Thyroid gland (tissue), 4 donors: ENCODE measurements at regions not wholly inside any gene's neighbourhood (a gene's known extent, or its start where the extent isn't known, plus 50 kb on each side); places are given as distances from the start of the nearest gene placed in this dataset.

Experiments used
- DNase-seq, 2 donors: peaks; one replicate each; pipeline ENCODE4 v3.0.0-alpha.2; 2019
- H3K27ac ChIP-seq, 3 donors: fragments of 200-600 bp; sonication (generic); 1 replicate in 2 of 3; 2 replicates in 1 of 3; pipeline ENCODE4 v1.5.1; 2016 to 2019; ENCODE audit warnings: mild to moderate bottlenecking in 1 of 3, moderate library complexity in 1 of 3
- H3K27me3 ChIP-seq: fragments of 200-600 bp; sonication (generic); one replicate; pipeline ENCODE4 v1.5.1; 2019
- H3K36me3 ChIP-seq, 2 donors: fragments of 200-600 bp; sonication (generic); one replicate each; pipeline ENCODE4 v1.5.1; 2016 to 2019
- H3K4me1 ChIP-seq, 2 donors: fragments of 200-600 bp; sonication (generic); one replicate each; pipeline ENCODE4 v1.5.1; 2017 to 2019
- H3K4me3 ChIP-seq, 3 donors: fragments of 200-600 bp; sonication (generic); replicated peaks in 1 of 3; 1 replicate in 2 of 3; 2 replicates in 1 of 3; pipeline ENCODE4 v1.5.1; 2016; ENCODE audit warnings: mild to moderate bottlenecking in 1 of 3
- H3K9me3 ChIP-seq: fragments of 200-600 bp; sonication (generic); one replicate; pipeline ENCODE4 v1.5.1; 2017
- POLR2A ChIP-seq, 2 donors: fragments of 450-650 bp; IDR thresholded peaks; one replicate each; pipeline ENCODE4 v1.6.1; 2017; ENCODE audit warnings: antibody characterized with exemption in 2 of 2, mild to moderate bottlenecking in 2 of 2, moderate library complexity in 1 of 2
- WGBS, 2 donors: methylation state at CpG; one replicate each; pipeline ENCODE4 v1.1.5; 2017; 5-methylcytosine and 5-hydroxymethylcytosine counted together
- intact Hi-C: fragments of 100-400 bp; cut with DNase I; formaldehyde crosslinking; loops from one replicate; pipeline ENCODE4 v1.15.1; 2023
- TF ChIP-seq, protein P1 (sequence below), 6 experiments: fragments of 200-600 bp in 3 of 6; fragments of 450-650 bp in 3 of 6; sonication (generic) in 3 of 6; IDR thresholded peaks; one replicate each; pipeline ENCODE4 v1.5.1; 2016 to 2019; ENCODE audit warnings: antibody characterized with exemption in 6 of 6, mild to moderate bottlenecking in 2 of 6, inconsistent platforms in 1 of 6, moderate library complexity in 1 of 6

DNA sequence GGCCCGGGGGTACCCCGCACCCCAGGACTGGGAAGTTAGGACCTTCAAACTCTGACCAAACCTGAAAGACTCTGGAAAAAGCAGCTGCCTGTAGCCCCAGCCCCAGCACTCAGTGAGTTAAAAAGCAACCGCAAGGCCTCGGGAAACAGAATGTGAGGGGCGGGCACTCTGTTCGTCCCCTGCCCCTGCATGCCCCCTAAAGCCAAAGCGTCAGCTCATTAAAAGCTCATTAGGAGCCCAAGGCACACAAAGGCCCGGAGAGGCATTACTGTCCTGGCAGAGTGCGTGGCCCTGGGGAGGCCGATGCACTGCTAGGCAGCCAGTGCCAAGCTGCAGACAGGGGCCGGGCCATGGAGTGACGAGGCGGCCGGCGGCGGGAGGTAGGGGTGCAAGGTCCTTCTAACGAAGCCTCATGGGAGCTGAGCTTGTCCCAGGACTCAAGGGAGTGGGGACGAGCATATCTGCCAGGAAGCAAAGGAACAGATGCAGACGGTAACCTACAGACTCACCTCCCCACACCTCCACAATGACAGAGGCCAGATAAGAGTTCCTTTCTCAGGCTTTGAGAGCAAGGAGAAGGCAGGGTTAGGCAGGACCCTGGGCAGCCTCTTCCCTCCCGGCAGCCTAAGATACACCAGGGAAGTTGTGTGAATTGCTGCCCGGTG is 116.8 kb downstream of the ENGASE start:
- Histone ChIP-seq H3K27ac (no peak overlapping the region), H3K27me3 (no peaks in the 10 kb centered on the region), H3K9me3 (no peaks in the 10 kb centered on the region), H3K4me3 (no peak overlapping the region), H3K4me1 (no peaks in the 10 kb centered on the region), H3K36me3 (no peaks in the 10 kb centered on the region)
- TF ChIP-seq, protein P1, sequence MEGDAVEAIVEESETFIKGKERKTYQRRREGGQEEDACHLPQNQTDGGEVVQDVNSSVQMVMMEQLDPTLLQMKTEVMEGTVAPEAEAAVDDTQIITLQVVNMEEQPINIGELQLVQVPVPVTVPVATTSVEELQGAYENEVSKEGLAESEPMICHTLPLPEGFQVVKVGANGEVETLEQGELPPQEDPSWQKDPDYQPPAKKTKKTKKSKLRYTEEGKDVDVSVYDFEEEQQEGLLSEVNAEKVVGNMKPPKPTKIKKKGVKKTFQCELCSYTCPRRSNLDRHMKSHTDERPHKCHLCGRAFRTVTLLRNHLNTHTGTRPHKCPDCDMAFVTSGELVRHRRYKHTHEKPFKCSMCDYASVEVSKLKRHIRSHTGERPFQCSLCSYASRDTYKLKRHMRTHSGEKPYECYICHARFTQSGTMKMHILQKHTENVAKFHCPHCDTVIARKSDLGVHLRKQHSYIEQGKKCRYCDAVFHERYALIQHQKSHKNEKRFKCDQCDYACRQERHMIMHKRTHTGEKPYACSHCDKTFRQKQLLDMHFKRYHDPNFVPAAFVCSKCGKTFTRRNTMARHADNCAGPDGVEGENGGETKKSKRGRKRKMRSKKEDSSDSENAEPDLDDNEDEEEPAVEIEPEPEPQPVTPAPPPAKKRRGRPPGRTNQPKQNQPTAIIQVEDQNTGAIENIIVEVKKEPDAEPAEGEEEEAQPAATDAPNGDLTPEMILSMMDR (IDR thresholded peaks at IDR 0.05) = no peak
- no peak for TF ChIP-seq POLR2A (IDR thresholded peaks at IDR 0.05)
- DNase-seq = no peak
- 34 to 39% methylated on average over 18 of the region's 21 CpGs for WGBS, 2 donors
- intact Hi-C loops = no loop called here

- no peak for TF ChIP-seq POLR2A (IDR thresholded peaks at IDR 0.05)
- TF ChIP-seq, protein P1 (IDR thresholded peaks at IDR 0.05) = no peak
- H3K27ac ChIP-seq = no peak overlapping the region
- H3K9me3 ChIP-seq = no peaks in the 10 kb centered on the region
- no peaks in the 10 kb centered on the region for H3K4me1 ChIP-seq
- intact Hi-C loops = loop anchor here (2.0 to 10.0 kb wide), 2 partner anchors 95 to 203 kb away; no protein-coding TSS in a partner anchor
- no peak overlapping the region for H3K4me3 ChIP-seq
- DNase-seq = no peak
- H3K36me3 ChIP-seq = no peaks in the 10 kb centered on the region
- no peaks in the 10 kb centered on the region for H3K27me3 ChIP-seq
- 65 to 69% methylated on average over 14 of the region's 14 CpGs for WGBS, 2 donors
Measured at GRCh38 chr17:79189305-79189704, 114.7 kb downstream of the ENGASE start.

DNA sequence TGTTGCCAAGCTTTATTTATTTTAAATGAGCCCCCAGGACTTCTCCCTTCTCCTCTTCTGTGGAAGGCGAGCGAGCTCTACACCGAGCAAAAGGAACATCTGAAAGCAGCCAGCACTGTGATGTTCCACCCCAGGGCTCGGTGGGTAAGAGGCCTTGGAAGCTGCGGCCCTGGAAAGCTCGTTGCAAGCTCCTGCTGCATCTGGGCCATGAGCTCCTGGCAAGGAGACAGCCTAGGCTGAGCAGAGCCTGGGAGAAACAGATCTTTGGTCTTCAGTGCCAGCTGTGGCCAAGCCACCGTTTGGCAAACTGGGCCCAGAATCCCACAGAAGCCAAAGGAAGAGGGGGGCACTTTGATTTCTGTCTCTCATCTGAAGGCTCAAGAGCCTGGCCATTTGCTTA is 114.1 kb downstream of the ENGASE start:
- Histone ChIP-seq H3K4me3 (no peak overlapping the region), H3K27me3 (no peaks in the 10 kb centered on the region), H3K9me3 (no peaks in the 10 kb centered on the region), H3K36me3 (no peaks in the 10 kb centered on the region), H3K27ac (no peak overlapping the region), H3K4me1 (no peaks in the 10 kb centered on the region)
- WGBS, 2 donors = 50 to 56% methylated on average over 6 to 7 of the region's 7 CpGs
- TF ChIP-seq, protein P1 (IDR thresholded peaks at IDR 0.05) = no peak
- no peak for TF ChIP-seq POLR2A (IDR thresholded peaks at IDR 0.05)
- DNase-seq = no peak
- intact Hi-C loops = loop anchor here (2.0 to 10.0 kb wide), 2 partner anchors 96 to 204 kb away; no protein-coding TSS in a partner anchor

GRCh38 chr17:79188048-79188447 is 113.4 kb downstream of the ENGASE start:
- Histone ChIP-seq H3K4me3 (no peak overlapping the region), H3K4me1 (no peaks in the 10 kb centered on the region), H3K9me3 (no peaks in the 10 kb centered on the region), H3K27me3 (no peaks in the 10 kb centered on the region), H3K36me3 (no peaks in the 10 kb centered on the region), H3K27ac (no peak overlapping the region)
- peak; percentile 26 to 32 for DNase-seq
- intact Hi-C loops = loop anchor here (2.0 to 10.0 kb wide), 2 partner anchors 97 to 205 kb away; no protein-coding TSS in a partner anchor
- no peak for TF ChIP-seq POLR2A (IDR thresholded peaks at IDR 0.05)
- TF ChIP-seq, protein P1 (IDR thresholded peaks at IDR 0.05) = peak in 5 of 6 experiments; percentile 29 to 59 (median 53)
- 9 to 18% methylated on average over 8 to 13 of the region's 14 CpGs for WGBS, 2 donors

- TF ChIP-seq, protein P1 (IDR thresholded peaks at IDR 0.05) = no peak
- no peak for TF ChIP-seq POLR2A (IDR thresholded peaks at IDR 0.05)
- intact Hi-C loops = loop anchor here (10.0 kb wide), 1 partner anchor 98 kb away; no protein-coding TSS in a partner anchor
- no peak for DNase-seq
- Histone ChIP-seq H3K4me1 (no peaks in the 10 kb centered on the region), H3K9me3 (no peaks in the 10 kb centered on the region), H3K36me3 (no peaks in the 10 kb centered on the region), H3K4me3 (no peak overlapping the region), H3K27ac (no peak overlapping the region), H3K27me3 (no peaks in the 10 kb centered on the region)
- 71 to 83% methylated on average over 9 to 12 of the region's 12 CpGs for WGBS, 2 donors
Measured at GRCh38 chr17:79187186-79187585, 112.6 kb downstream of the ENGASE start.
